ENCODE measurements at regions not wholly inside any gene's neighbourhood (a gene's known extent, or its start where the extent isn't known, plus 50 kb on each side); places are given as distances from the start of the nearest gene placed in this dataset.

GRCh38 chr4:58760100-58760499 lies 1649.9 kb upstream of the IGFBP7 start:
- TF ChIP-seq ZFX (IDR thresholded peaks at IDR 0.05) (no peak), CTCF (conservative IDR thresholded peaks at IDR 0.05) (no peak)
- no peak overlapping the region for H3K27ac ChIP-seq

GRCh38 chr4:58749206-58749605 lies 1639.0 kb upstream of the IGFBP7 start:
- TF ChIP-seq CTCF (conservative IDR thresholded peaks at IDR 0.05) (no peak), ZFX (IDR thresholded peaks at IDR 0.05) (no peak)
- H3K27ac ChIP-seq, result peak overlapping the region; percentile 45

- TF ChIP-seq ZFX (IDR thresholded peaks at IDR 0.05) (no peak), CTCF (conservative IDR thresholded peaks at IDR 0.05) (no peak)
- H3K27ac ChIP-seq, result no peak overlapping the region
These were observed 1630.7 kb upstream of the IGFBP7 start for GRCh38 chr4:58740897-58741296.

- no peak overlapping the region for H3K27ac ChIP-seq
- TF ChIP-seq ZFX (IDR thresholded peaks at IDR 0.05) (no peak), CTCF (conservative IDR thresholded peaks at IDR 0.05) (no peak)
These were observed 1629.1 kb upstream of the IGFBP7 start for GRCh38 chr4:58739275-58739674.

- TF ChIP-seq CTCF (conservative IDR thresholded peaks at IDR 0.05) (no peak), ZFX (IDR thresholded peaks at IDR 0.05) (no peak)
- H3K27ac ChIP-seq, result no peak overlapping the region
These were observed 1628.2 kb upstream of the IGFBP7 start for GRCh38 chr4:58738375-58738774.

GRCh38 chr4:58734030-58734674 lies 1624.0 kb upstream of the IGFBP7 start:
- H3K27ac ChIP-seq, result no peak overlapping the region
- TF ChIP-seq CTCF (conservative IDR thresholded peaks at IDR 0.05) (no peak), ZFX (IDR thresholded peaks at IDR 0.05) (no peak)

GRCh38 chr4:58732973-58733372 lies 1622.8 kb upstream of the IGFBP7 start:
- H3K27ac ChIP-seq, result no peak overlapping the region
- TF ChIP-seq ZFX (IDR thresholded peaks at IDR 0.05) (no peak), CTCF (conservative IDR thresholded peaks at IDR 0.05) (peak; percentile 35)
